HG02571 (cell line): ENCODE measurements at regions not wholly inside any gene's neighbourhood (a gene's known extent, or its start where the extent isn't known, plus 50 kb on each side); places are given as distances from the start of the nearest gene placed in this dataset.

Experiments
- ATAC-seq: cut with Tn5 transposase; IDR thresholded peaks from one replicate; pipeline ENCODE4 v1.9.1; 2021; ENCODE audit warnings: mild to moderate bottlenecking, moderate library complexity; ENCODE audit not compliant: unreplicated experiment

- no peak for ATAC-seq
These were observed 1466.9 kb downstream of the KCNT2 start for GRCh38 chr1:195141294-195141693.

GRCh38 chr1:195130598-195130997 is 1477.6 kb downstream of the KCNT2 start:
- no peak for ATAC-seq

GRCh38 chr1:195122497-195122896 is 1485.7 kb downstream of the KCNT2 start:
- ATAC-seq: no peak

- ATAC-seq: no peak
These were observed 1494.8 kb downstream of the KCNT2 start for GRCh38 chr1:195113471-195113870.

- ATAC-seq: no peak
These were observed 1502.5 kb downstream of the KCNT2 start for GRCh38 chr1:195105773-195106172.

- no peak for ATAC-seq
These were observed 1503.0 kb downstream of the KCNT2 start for GRCh38 chr1:195105281-195105680.

GRCh38 chr1:195097316-195097715 is 1510.9 kb downstream of the KCNT2 start:
- no peak for ATAC-seq

- ATAC-seq: no peak
These were observed 1512.2 kb downstream of the KCNT2 start for GRCh38 chr1:195096051-195096521.

- ATAC-seq: no peak
These were observed 1523.0 kb downstream of the KCNT2 start for GRCh38 chr1:195085196-195085595.

GRCh38 chr1:195082183-195082582 is 1526.1 kb downstream of the KCNT2 start:
- no peak for ATAC-seq

GRCh38 chr1:195076682-195077081 is 1531.6 kb downstream of the KCNT2 start:
- no peak for ATAC-seq

GRCh38 chr1:195075973-195076372 is 1532.3 kb downstream of the KCNT2 start:
- ATAC-seq: no peak

GRCh38 chr1:195071461-195071860 is 1536.8 kb downstream of the KCNT2 start:
- ATAC-seq: no peak

GRCh38 chr1:195065437-195065836 is 1542.8 kb downstream of the KCNT2 start:
- ATAC-seq: no peak

GRCh38 chr1:195064358-195064757 is 1543.9 kb downstream of the KCNT2 start:
- ATAC-seq: no peak

GRCh38 chr1:195054217-195054687 is 1554.0 kb downstream of the KCNT2 start:
- no peak for ATAC-seq

- ATAC-seq: peak; percentile 51
These were observed 1554.8 kb downstream of the KCNT2 start for GRCh38 chr1:195053478-195053877.

GRCh38 chr1:195047772-195048171 is 1560.5 kb downstream of the KCNT2 start:
- ATAC-seq: no peak

- ATAC-seq: no peak
These were observed 1563.2 kb downstream of the KCNT2 start for GRCh38 chr1:195045072-195045471.

GRCh38 chr1:195030793-195031192 is 1577.4 kb downstream of the KCNT2 start:
- ATAC-seq: no peak

- ATAC-seq: no peak
These were observed 1581.4 kb downstream of the KCNT2 start for GRCh38 chr1:195026792-195027191.

- no peak for ATAC-seq
These were observed 1588.9 kb downstream of the KCNT2 start for GRCh38 chr1:195019385-195019784.

GRCh38 chr1:195012995-195013394 is 1595.2 kb downstream of the KCNT2 start:
- ATAC-seq: no peak
